DND-41 (cell line): ENCODE measurements at regions not wholly inside any gene's neighbourhood (a gene's known extent, or its start where the extent isn't known, plus 50 kb on each side); places are given as distances from the start of the nearest gene placed in this dataset.

Experiments used
- CTCF ChIP-seq: IDR thresholded peaks from 2 replicates; pipeline ENCODE4 v1.5.1; 2012; ENCODE audit warnings: borderline replicate concordance, low read length, moderate library complexity, mild to moderate bottlenecking; ENCODE audit not compliant: poor library complexity, severe bottlenecking; ENCODE audit errors: extremely low read depth
- EZH2 ChIP-seq: IDR thresholded peaks from 3 replicates; pipeline ENCODE4 v1.6.1; 2012; ENCODE audit warnings: borderline replicate concordance, low read depth, mild to moderate bottlenecking, moderate library complexity, low read length, inconsistent platforms; ENCODE audit not compliant: severe bottlenecking

- no peak for TF ChIP-seq CTCF
- no peak for TF ChIP-seq EZH2
Observed at GRCh38 chr6:14921170-14921569, 324.7 kb upstream of the JARID2 start.
